ENCODE measurements at regions not wholly inside any gene's neighbourhood (a gene's known extent, or its start where the extent isn't known, plus 50 kb on each side); places are given as distances from the start of the nearest gene placed in this dataset.

GRCh38 chr3:13213911-13214846 is 140.9 kb upstream of the IQSEC1 start:
- TF ChIP-seq CTCF (IDR thresholded peaks at IDR 0.05; ENCODE audit: insufficient read depth, low read length, poor library complexity, severe bottlenecking) (no peak), EZH2phosphoT487 (conservative IDR thresholded peaks at IDR 0.05; ENCODE audit: low read length) (no peak)

Measured in SU-DHL-6 (cell line).